Activated naive CD4-positive, alpha-beta T cell treated with anti-CD3 and anti-CD28 coated beads, Interleukin-2, amount 50 U/mL, for 72 hours (primary cell): ENCODE measurements at regions not wholly inside any gene's neighbourhood (a gene's known extent, or its start where the extent isn't known, plus 50 kb on each side); places are given as distances from the start of the nearest gene placed in this dataset.

Source experiments
- ATAC-seq, 2 donors: fragments of 150-1000 bp; cut with Tn5 transposase; 2 replicates each; pipeline ENCODE4 v1.10.0; 2021; ENCODE audit warnings: mild to moderate bottlenecking in 2 of 2, moderate library complexity in 2 of 2
- DNase-seq, 2 donors: peaks; one replicate each; pipeline ENCODE4 v3.0.0; 2021 to 2022; ENCODE audit warnings: low spot score in 2 of 2
- H3K27ac Mint-ChIP-seq, 2 donors: one replicate each; pipeline ENCODE4 v1.8.0; 2022; ENCODE audit warnings: mild to moderate bottlenecking in 2 of 2, mixed read lengths in 2 of 2
- H3K36me3 Mint-ChIP-seq, 2 donors: one replicate each; pipeline ENCODE4 v1.8.0; 2022; ENCODE audit warnings: mixed read lengths in 2 of 2
- H3K9me3 Mint-ChIP-seq, 2 donors: one replicate each; pipeline ENCODE4 v1.8.0; 2022; ENCODE audit warnings: mixed read lengths in 2 of 2

GRCh38 chr20:7392542-7393206 is 547.6 kb downstream of the HAO1 start:
- Mint-ChIP-seq H3K9me3 (peaks cover 5 to 9% of the 10 kb centered on the region in 2 donors), H3K36me3 (no peaks in the 10 kb centered on the region), H3K27ac (no peak overlapping the region)
- DNase-seq (no peak), ATAC-seq (no peak)

- DNase-seq = no peak
- ATAC-seq = no peak
Observed at GRCh38 chr20:7399114-7399513, 541.1 kb downstream of the HAO1 start.

GRCh38 chr20:7399575-7399974 is 540.7 kb downstream of the HAO1 start:
- Mint-ChIP-seq H3K36me3 (no peaks in the 10 kb centered on the region), H3K27ac (no peak overlapping the region), H3K9me3 (peaks cover 10 to 14% of the 10 kb centered on the region in 2 donors)
- no peak for DNase-seq
- no peak for ATAC-seq

More at GRCh38 chr20:7399114-7399513, 541.1 kb downstream of the HAO1 start:
- Mint-ChIP-seq H3K9me3 (peaks cover 10 to 14% of the 10 kb centered on the region in 2 donors), H3K36me3 (no peaks in the 10 kb centered on the region), H3K27ac (no peak overlapping the region)

DNA sequence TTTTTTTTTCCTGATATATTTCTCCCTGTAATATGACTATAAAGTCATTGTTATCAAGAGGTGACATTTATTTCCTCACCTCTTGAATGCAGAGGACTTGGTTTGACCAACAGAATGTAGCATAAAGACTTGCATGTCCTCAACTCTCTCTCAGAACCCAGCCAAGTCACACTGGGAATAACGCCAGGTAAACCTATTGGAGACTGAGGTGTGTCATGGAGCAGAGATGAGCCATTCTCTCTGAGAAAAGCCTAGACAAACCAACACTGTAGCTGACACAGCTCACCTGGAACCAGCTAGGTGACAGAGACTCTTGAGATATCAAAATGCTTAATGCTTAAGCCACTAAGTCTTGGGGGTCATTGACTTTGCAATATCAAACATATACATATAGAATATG is 533.6 kb downstream of the HAO1 start:
- Mint-ChIP-seq H3K27ac (no peak overlapping the region), H3K9me3 (peaks cover 10 to 18% of the 10 kb centered on the region in 2 donors), H3K36me3 (no peaks in the 10 kb centered on the region)

DNA sequence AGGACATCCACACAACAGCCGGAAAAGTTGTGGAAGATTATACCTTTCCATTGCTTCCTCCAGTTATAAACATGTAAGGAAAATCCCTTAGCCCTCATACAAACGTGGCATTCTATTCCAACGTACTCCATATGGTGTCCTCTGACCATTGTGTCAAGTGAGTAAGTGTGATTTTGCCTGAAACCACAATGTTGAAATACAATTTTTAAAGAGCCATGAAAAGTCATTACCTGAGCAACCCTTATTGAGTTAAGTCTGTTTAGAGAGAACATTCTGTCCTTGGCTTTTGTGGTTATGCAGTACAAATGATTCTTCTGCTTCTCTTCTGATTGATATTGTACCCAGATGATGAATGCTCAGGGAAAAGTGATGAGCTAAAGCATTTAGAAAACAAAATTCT is 530.1 kb downstream of the HAO1 start:
- no peak overlapping the region for H3K27ac Mint-ChIP-seq
- ATAC-seq = no peak

More for the DNA sequence above, 533.6 kb downstream of the HAO1 start:
- ATAC-seq (no peak), DNase-seq (no peak)

DNA sequence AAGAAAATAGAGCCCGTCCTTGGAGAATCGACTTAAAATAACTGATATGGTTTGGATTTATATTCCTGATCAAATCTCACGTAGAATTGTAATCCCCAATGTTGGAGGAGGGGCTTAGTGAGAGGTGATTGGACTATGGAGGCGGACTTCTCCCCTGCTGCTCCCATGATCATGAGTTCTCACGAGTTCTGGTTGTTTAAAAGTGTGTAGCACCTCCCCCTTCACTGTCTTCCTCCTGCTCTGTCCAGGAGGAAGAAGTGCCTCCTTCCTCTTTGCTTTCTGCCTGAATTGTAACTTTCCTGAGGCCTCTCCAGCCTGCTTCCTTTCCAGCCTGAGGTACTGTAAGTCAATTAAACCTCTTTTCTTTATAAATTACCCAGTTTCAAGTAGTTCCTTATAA is 529.2 kb downstream of the HAO1 start:
- DNase-seq (no peak), ATAC-seq (no peak)
- Mint-ChIP-seq H3K9me3 (peaks cover 4 to 6% of the 10 kb centered on the region in 2 donors), H3K36me3 (peaks cover 0 to 4% of the 10 kb centered on the region in 2 donors), H3K27ac (no peak overlapping the region)

More for the DNA sequence above, 530.1 kb downstream of the HAO1 start:
- no peak for DNase-seq
- Mint-ChIP-seq H3K9me3 (peaks cover 4 to 6% of the 10 kb centered on the region in 2 donors), H3K36me3 (peaks cover 0 to 4% of the 10 kb centered on the region in 2 donors)

DNA sequence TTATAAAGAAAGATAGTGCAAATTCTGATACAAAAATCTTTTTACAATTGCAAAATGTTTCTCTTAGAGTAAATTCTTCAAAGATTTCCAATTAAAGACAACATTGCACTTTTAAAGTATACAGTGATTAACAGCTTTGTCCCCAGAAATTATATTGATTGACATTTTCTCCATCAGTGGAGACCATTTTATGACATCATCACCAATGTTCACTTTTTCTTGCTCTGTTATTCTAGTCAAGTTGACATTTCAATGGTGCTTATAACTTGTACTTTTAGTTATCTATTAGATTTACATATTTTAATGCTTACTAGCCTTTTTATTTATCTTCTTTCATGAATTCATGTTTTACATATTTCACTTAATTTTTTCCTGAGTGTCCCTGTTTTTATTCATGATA is 524.8 kb downstream of the HAO1 start:
- ATAC-seq (no peak), DNase-seq (no peak)
- Mint-ChIP-seq H3K36me3 (peaks cover 0 to 4% of the 10 kb centered on the region in 2 donors), H3K27ac (no peak overlapping the region), H3K9me3 (peaks cover 4 to 6% of the 10 kb centered on the region in 2 donors)

DNA sequence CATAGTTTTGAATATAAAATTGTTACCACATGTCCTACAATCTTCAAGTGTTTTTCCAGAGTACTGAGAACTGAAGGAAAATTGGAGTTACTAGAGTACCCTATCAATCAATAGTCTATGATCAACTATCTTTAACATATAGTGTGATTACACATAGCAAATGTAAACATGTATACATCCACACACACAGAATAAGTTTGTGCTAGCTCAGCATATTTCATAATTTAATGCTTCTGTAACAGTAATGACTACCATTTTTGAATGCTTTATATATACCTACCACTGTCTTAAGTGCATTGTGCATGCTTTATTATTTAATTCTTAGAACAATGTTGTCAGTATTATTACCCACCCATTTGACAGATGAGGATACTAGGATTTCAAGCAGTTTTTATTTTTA is 523.9 kb downstream of the HAO1 start:
- Mint-ChIP-seq H3K27ac (no peak overlapping the region), H3K9me3 (peaks cover 0 to 9% of the 10 kb centered on the region in 2 donors), H3K36me3 (peaks cover 0 to 4% of the 10 kb centered on the region in 2 donors)
- no peak for DNase-seq
- ATAC-seq = no peak

GRCh38 chr20:7420345-7420744 is 519.9 kb downstream of the HAO1 start:
- H3K27ac Mint-ChIP-seq = no peak overlapping the region
- ATAC-seq (no peak), DNase-seq (no peak)
- peaks cover 0 to 5% of the 10 kb centered on the region in 2 donors for H3K9me3 Mint-ChIP-seq
- H3K36me3 Mint-ChIP-seq = no peaks in the 10 kb centered on the region

DNA sequence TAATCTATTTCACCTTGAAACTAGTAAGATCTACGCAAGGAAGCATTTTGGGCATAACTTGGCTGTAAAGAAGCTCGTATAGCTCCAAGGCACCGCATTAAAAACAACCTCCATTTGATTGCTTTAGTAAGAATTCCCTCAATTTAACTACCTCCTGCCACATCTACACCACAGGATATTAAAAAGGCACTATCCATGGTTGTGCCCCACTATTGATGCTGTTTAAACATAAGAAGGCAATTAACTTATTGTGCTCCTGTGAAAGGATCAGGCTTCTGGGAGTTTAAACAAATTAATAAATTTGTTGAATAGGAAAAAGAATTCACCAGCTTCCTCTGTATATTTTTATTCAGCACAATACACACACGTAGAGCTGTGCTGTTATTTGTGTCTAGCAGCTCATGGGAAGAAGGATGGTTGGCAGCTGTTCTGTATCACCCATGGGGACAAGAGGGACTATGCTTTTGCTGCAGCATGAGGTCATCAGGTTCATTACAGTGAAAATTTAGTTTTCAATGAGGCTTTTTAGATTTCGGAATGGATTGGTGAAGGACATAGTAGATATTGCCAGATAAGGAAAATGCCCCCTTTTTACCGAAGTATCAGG is 513.3 kb downstream of the HAO1 start:
- ATAC-seq = no peak

DNA sequence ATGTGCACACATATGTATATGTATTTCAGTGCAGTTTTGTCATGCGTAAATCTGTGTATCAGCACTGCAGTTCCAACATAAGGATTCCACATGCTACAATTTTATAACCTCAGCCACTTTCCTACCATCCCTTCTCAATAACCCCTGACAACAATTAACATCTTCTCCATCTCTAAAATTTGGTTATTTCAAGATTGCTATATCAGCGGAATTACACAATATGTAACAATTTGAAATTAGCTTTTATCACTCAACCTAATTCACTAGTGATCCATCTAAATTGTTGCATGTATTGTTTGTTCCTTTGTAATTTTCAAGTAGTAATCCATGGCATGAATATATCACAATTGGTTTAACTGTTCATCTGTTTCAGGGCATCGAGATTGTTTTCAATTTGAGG is 511.3 kb downstream of the HAO1 start:
- Mint-ChIP-seq H3K9me3 (peaks cover 4 to 6% of the 10 kb centered on the region in 2 donors), H3K27ac (no peak overlapping the region), H3K36me3 (no peaks in the 10 kb centered on the region)
- DNase-seq = no peak
- no peak for ATAC-seq

More for the DNA sequence above, 513.3 kb downstream of the HAO1 start:
- no peaks in the 10 kb centered on the region for H3K36me3 Mint-ChIP-seq
- H3K9me3 Mint-ChIP-seq = peaks cover 0 to 4% of the 10 kb centered on the region in 2 donors
- no peak overlapping the region for H3K27ac Mint-ChIP-seq
- DNase-seq = no peak

GRCh38 chr20:7432612-7433011 is 507.6 kb downstream of the HAO1 start:
- Mint-ChIP-seq H3K36me3 (no peaks in the 10 kb centered on the region), H3K9me3 (peaks cover 4 to 6% of the 10 kb centered on the region in 2 donors), H3K27ac (no peak overlapping the region)
- ATAC-seq = no peak
- no peak for DNase-seq

- Mint-ChIP-seq H3K36me3 (no peaks in the 10 kb centered on the region), H3K9me3 (peaks cover 4 to 13% of the 10 kb centered on the region in 2 donors), H3K27ac (no peak overlapping the region)
- ATAC-seq = no peak
- DNase-seq = no peak
Observed at GRCh38 chr20:7437311-7437710, 502.9 kb downstream of the HAO1 start.

DNA sequence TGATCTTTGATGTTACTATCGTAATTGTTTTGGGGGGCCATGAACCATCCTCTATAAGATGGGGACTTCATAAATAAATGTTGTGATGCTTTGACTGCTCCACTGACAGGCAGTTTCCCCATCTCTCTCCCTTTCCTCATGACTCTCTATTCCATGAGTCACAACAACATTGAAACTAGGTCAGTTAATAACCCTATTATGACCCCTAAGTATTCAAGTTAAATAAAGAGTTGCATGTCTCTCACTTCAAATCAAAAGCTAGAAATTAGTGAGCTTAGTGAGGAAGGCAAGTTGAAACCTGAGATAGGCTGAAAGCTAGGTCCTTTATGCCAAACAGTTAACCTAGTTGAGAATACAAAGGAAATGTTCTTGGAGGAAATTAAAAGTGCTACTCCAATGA is 491.0 kb downstream of the HAO1 start:
- Mint-ChIP-seq H3K9me3 (peaks cover 6 to 16% of the 10 kb centered on the region in 2 donors), H3K36me3 (peaks cover 0 to 4% of the 10 kb centered on the region in 2 donors), H3K27ac (no peak overlapping the region)
- ATAC-seq (no peak), DNase-seq (no peak)

DNA sequence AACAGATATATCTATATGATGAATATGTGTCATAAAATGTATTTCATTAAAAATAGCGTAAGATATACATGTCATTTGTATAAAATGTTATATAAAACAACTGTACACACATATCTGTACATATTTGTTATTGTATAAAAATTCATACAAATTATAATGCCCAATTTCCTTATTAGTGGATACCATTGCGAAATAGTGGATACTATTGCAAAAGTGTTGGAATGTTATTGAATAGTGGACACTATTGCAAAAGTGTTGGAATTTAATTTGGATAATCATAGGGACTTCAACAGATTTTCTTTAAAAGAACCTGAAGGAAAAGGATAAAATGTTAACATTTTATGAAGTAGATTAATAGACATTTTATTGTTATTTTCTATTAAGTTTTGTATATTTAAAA is 487.4 kb downstream of the HAO1 start:
- ATAC-seq (no peak), DNase-seq (no peak)
- peaks cover 6 to 7% of the 10 kb centered on the region in 2 donors for H3K9me3 Mint-ChIP-seq
- peaks cover 0 to 4% of the 10 kb centered on the region in 2 donors for H3K36me3 Mint-ChIP-seq
- no peak overlapping the region for H3K27ac Mint-ChIP-seq

DNA sequence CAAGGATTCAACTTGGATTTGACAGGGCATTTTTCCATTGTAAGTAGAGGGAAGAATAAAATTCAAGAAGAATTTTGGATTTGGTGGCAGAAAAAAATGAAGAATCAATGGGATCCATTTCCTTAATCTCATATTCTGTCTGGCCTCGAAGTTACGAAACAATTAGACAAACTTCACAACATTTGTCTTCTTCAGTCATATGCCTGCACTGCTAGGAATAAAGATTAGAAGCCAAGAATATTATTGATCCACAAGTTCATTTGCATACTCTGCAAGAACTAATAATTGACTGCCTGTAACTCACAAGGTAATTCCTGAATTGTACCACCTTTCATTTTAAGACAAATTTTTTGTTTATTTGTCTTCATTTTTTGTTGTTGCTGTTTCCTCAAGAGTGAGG is 486.2 kb downstream of the HAO1 start:
- peaks cover 0 to 4% of the 10 kb centered on the region in 2 donors for H3K36me3 Mint-ChIP-seq
- ATAC-seq = no peak

DNA sequence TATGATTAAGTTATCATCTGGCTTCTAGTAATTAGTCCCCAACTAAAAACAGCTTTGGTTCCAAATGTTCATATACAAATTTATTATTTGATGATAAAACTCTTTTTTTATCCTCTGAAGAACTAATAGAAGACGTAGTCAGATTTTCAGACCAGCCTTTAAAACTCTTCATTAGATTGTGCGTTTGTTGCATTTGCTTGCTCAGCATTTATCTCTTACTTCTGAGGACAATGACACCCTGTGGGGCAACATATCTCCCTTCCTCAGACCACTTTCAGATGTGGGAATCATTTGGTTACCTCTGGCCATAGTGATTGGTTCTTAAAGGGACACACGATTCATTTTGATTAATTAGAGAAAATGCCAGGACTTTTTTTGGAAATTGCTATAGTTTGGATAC is 481.8 kb downstream of the HAO1 start:
- H3K9me3 Mint-ChIP-seq = peaks cover 5 to 7% of the 10 kb centered on the region in 2 donors
- H3K27ac Mint-ChIP-seq = no peak overlapping the region
- DNase-seq = no peak
- no peak for ATAC-seq
- no peaks in the 10 kb centered on the region for H3K36me3 Mint-ChIP-seq

More for the DNA sequence above, 486.2 kb downstream of the HAO1 start:
- H3K9me3 Mint-ChIP-seq = peaks cover 6 to 7% of the 10 kb centered on the region in 2 donors
- H3K27ac Mint-ChIP-seq = no peak overlapping the region
- no peak for DNase-seq

- ATAC-seq (no peak), DNase-seq (no peak)
- Mint-ChIP-seq H3K9me3 (peaks cover 5 to 7% of the 10 kb centered on the region in 2 donors), H3K27ac (no peak overlapping the region), H3K36me3 (no peaks in the 10 kb centered on the region)
Observed at GRCh38 chr20:7459083-7459482, 481.2 kb downstream of the HAO1 start.
